ENCODE measurements at regions not wholly inside any gene's neighbourhood (a gene's known extent, or its start where the extent isn't known, plus 50 kb on each side); places are given as distances from the start of the nearest gene placed in this dataset.
"Not testable (repeated sequence)": the region's sequence is repeated elsewhere in the genome, so short reads cannot be mapped to it uniquely, and the experiment has no call there.

DNA sequence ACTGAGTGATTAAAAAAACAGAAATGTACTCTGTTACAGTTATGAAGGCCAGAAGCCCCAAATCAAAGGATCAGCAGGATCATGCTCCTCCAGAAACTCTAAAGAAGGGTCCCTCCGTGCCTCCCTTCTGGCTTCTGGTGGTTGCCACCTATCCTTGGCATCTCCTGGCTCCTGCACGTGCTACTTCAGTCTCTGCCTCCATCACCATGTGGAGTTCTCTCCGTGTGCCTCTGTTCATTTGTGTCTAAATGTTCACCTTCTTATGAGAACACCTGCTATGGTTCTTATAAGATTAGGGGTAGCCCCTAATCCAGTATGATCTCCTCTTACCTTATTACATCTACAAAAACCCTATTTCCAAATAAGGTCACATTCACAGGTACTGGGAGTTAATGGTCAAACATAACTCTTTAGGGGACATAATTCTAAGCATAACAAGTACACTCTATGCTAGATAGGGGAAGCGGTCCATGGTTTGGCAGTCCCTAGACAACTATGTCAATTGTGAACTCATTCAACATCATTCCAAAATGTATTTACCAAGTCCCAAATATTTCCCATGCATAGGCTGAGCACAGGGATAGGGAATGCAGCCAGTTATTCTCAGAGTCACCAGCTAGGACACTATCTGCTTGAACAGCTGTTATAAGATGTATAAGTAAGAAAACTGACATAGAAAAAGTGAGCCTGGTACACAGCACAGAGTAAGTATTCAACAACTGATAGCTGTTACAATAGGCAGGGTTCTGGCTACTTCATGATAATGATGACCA is 295.5 kb upstream of the BOD1L1 start:
- TF ChIP-seq POLR2AphosphoS5 (IDR thresholded peaks at IDR 0.05), result no peak
- TF ChIP-seq POLR2A (IDR thresholded peaks at IDR 0.05), result no peak
- TF ChIP-seq CTCF (IDR thresholded peaks at IDR 0.05 in 8 of 11, conservative IDR thresholded peaks at IDR 0.05 in 3 of 11), result no peak
- Histone ChIP-seq H3K9me3 (peaks cover 0 to 7% (median 0%) of the 10 kb centered on the region in 8 donors), H3K27me3 (replicated peaks in 1 of 7) (no peaks in the 10 kb centered on the region), H3K36me3 (no peaks in the 10 kb centered on the region), H3K27ac (no peak overlapping the region), H3K4me1 (no peaks in the 10 kb centered on the region), H3K4me3 (no peak overlapping the region)
- intact Hi-C loops (cut with DNase I; ENCODE audit: low total_unique reads), result no loop called here
- 46 to 61% (median 55%) methylated on average over 4 of the region's 4 CpGs for WGBS, 5 donors
- no peak for DNase-seq

DNA sequence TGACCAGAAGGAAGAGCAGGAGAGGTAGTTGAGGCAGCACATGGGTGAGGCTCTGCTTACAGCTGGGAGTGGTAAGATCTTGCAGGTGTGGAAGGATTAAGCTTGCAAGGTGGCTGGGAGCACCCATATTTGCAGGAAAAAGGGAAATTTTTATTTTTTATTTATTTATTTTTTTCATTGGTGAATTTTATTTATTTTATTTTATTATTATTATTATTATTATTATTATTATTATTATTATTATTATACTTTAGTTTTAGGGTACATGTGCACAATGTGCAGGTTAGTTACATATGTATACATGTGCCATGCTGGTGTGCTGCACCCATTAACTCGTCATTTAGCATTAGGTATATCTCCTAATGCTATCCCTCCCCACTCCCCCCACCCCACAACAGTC is 297.4 kb upstream of the BOD1L1 start:
- DNase-seq; H3K27me3 ChIP-seq (replicated peaks in 1 of 7); intact Hi-C loops (cut with DNase I; ENCODE audit: low total_unique reads); H3K27ac ChIP-seq; H3K4me3 ChIP-seq; H3K36me3 ChIP-seq; H3K9me3 ChIP-seq; H3K4me1 ChIP-seq: not testable (repeated sequence)
- 67 to 85% methylated on average over 1 of the region's 1 CpG; no CpG with 5 or more reads in 3 of the 5 donors for WGBS, 5 donors

GRCh38 chr4:13928214-13928613 is 300.7 kb upstream of the BOD1L1 start:
- TF ChIP-seq POLR2A (IDR thresholded peaks at IDR 0.05), result no peak
- no peak for TF ChIP-seq POLR2AphosphoS5 (IDR thresholded peaks at IDR 0.05)
- no peak for TF ChIP-seq CTCF (IDR thresholded peaks at IDR 0.05 in 8 of 11, conservative IDR thresholded peaks at IDR 0.05 in 3 of 11)
- Histone ChIP-seq H3K27ac (no peak overlapping the region), H3K9me3 (peaks cover 0 to 7% (median 0%) of the 10 kb centered on the region in 8 donors), H3K36me3 (no peaks in the 10 kb centered on the region), H3K27me3 (replicated peaks in 1 of 7) (no peaks in the 10 kb centered on the region), H3K4me1 (no peaks in the 10 kb centered on the region), H3K4me3 (no peak overlapping the region)
- intact Hi-C loops (cut with DNase I; ENCODE audit: low total_unique reads), result no loop called here
- no peak for DNase-seq
- 84 to 91% (median 85%) methylated on average over 7 of the region's 7 CpGs for WGBS, 5 donors

GRCh38 chr4:13930155-13930554 is 302.6 kb upstream of the BOD1L1 start:
- H3K4me3 ChIP-seq, result no peak overlapping the region
- H3K27ac ChIP-seq, result no peak overlapping the region
- H3K27me3 ChIP-seq (replicated peaks in 1 of 7), result no peaks in the 10 kb centered on the region
- WGBS, 5 donors, result 69 to 79% (median 75%) methylated on average over 4 of the region's 4 CpGs
- DNase-seq, result no peak
- H3K9me3 ChIP-seq, result peaks cover 0 to 7% (median 0%) of the 10 kb centered on the region in 8 donors
- H3K36me3 ChIP-seq, result no peaks in the 10 kb centered on the region
- TF ChIP-seq POLR2A (IDR thresholded peaks at IDR 0.05) (no peak), CTCF (IDR thresholded peaks at IDR 0.05 in 8 of 11, conservative IDR thresholded peaks at IDR 0.05 in 3 of 11) (no peak), POLR2AphosphoS5 (IDR thresholded peaks at IDR 0.05) (no peak)
- intact Hi-C loops (cut with DNase I; ENCODE audit: low total_unique reads), result no loop called here
- H3K4me1 ChIP-seq, result no peaks in the 10 kb centered on the region

Measured in spleen (tissue), 11 donors.